ENCODE measurements at regions not wholly inside any gene's neighbourhood (a gene's known extent, or its start where the extent isn't known, plus 50 kb on each side); places are given as distances from the start of the nearest gene placed in this dataset.

- TF ChIP-seq CTCF (IDR thresholded peaks at IDR 0.05; ENCODE audit: poor library complexity, severe bottlenecking), result no peak
- no peak for TF ChIP-seq EZH2 (IDR thresholded peaks at IDR 0.05; ENCODE audit: borderline replicate concordance, insufficient read depth, low read length, poor library complexity, severe bottlenecking)
- TF ChIP-seq EP300 (conservative IDR thresholded peaks at IDR 0.05; ENCODE audit: poor library complexity, severe bottlenecking), result no peak
- no peak for TF ChIP-seq RAD21 (conservative IDR thresholded peaks at IDR 0.05)
- TF ChIP-seq REST (IDR thresholded peaks at IDR 0.05; ENCODE audit: borderline replicate concordance), result no peak
- TF ChIP-seq SMC3 (conservative IDR thresholded peaks at IDR 0.05; ENCODE audit: poor library complexity), result no peak
Observed at GRCh38 chr3:67201026-67201425, 202.9 kb downstream of the KBTBD8 start.

All from neural cell (in vitro differentiated cells).